ENCODE measurements at regions not wholly inside any gene's neighbourhood (a gene's known extent, or its start where the extent isn't known, plus 50 kb on each side); places are given as distances from the start of the nearest gene placed in this dataset.
"Not testable (repeated sequence)": the region's sequence is repeated elsewhere in the genome, so short reads cannot be mapped to it uniquely, and the experiment has no call there.

DNA sequence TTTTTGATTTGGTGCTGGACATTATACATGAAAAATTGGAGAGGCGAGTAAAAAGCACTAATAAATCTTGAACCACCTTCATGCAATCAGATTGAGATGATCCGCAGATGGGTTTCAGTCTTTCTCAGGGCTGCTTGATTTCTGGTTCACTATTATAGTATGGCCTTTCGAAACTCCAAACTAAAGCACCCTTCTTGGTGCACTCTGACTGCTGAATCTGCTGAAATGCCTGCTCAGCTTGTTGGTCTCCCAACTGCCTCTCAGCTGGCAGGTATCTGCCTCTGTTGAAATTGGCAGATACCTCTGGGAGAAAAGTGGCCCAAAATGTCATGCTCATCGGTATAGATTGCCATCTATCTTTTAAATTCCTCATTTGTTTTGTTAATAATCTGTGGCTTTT lies 102.5 kb upstream of the WIPF3 start:
- DNase-seq: not testable (repeated sequence)

DNA sequence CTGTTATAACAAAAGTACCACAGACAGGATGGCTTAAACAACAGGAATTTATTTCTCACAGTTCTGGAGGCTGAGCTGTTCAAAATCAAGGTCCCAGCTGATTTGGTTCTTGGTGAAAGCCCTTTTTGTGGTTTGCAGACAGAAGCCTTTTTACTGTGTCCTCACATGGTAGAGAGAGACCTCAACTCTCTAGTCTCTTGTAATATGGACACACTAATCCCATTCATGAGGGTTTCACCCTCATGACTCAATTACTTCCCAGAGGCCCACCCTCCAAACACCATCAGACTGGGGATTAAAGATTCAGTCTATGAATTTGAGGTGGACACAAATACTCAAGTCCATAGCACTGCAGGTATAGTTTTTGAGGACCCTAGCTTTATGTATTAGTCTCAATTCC lies 97.3 kb upstream of the WIPF3 start:
- DNase-seq: not testable (repeated sequence)

DNA sequence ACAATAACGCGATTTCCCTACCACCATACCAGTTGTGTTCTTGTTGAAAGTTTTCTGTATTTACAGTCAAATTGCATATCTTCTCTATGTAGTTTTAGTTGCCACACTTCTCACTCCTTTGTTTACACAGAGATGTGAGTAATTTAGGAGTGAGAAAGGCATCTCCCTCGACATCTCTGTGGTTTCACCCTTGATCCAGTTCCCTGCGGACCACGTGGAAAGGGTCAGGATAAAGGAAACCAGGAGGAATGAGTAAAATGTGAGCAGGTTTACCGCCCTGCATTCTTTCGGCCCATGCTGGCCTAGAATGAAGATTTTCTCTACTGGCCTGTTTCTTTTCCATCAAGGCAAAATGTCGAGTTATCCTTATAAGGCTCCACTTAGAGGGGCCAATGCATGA lies 83.2 kb upstream of the WIPF3 start:
- DNase-seq: not testable (repeated sequence)

DNA sequence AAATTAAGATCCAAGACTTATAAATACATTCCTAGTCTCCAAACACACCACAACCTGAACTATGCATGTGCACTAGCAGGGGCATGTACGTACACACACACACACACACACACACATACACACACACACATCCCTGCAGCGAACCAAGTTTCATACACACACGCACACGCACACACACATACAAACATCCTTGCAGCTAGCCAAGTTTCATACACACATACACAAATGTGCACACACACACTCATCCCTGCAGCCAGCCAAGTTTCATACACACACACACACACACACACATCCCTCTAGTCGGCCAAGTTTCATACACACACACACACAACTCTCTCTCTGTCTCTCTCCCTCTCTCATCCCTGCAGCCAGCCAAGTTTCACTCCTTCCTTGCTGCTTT lies 82.7 kb upstream of the WIPF3 start:
- no peak for DNase-seq

DNA sequence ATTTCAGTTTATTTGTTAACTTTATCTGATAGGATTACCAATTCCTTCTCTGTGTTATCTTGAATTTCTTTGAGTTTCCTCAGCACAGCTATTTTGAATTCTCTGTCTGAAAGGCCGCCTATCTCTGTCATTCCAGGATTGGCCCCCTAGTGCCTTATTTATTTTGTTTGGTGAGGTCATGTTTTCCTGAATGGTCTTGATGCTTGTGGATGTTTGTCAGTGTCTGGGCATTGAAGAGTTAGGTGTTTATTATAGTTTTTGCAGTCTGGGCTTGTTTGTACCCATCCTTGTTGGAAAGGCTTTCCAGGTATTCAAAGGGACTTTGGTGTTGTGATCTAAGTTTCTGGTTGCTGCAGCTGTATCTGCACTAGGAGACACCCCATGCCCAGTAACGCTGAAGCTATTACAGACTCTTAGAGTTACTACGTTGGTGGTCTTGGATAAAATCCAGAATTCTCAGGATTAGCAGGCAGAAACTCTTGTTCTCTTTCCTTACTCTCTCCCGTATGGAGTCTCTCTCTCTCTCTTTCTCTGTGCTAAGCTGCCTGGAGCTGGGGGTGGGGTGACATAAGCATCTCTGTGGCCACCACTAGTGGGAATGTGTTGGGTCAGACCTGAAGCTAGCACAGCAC lies 76.7 kb upstream of the WIPF3 start:
- not testable (repeated sequence) for DNase-seq

DNA sequence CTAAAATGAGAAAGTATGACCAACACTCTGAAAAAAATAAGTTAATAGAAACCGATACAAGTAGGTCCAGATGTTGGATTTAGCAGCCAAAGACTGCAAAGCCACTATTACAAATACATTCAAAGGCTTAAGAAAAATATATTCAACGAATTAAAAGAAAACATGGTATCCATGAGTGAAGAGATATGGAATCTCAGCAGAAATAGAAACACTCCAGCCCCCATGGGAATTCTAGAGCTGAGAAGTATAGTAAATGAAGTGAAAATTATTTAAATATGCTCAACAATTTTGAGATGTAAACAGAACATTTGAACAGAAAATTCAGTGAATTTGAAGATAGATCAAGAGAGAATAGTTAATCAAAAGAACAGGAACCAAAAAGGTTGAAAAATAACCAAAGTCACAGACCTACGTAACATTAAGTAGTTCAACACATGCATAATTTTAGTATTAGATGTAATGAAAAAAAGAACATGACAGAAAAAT lies 72.0 kb upstream of the WIPF3 start:
- no peak for DNase-seq

DNA sequence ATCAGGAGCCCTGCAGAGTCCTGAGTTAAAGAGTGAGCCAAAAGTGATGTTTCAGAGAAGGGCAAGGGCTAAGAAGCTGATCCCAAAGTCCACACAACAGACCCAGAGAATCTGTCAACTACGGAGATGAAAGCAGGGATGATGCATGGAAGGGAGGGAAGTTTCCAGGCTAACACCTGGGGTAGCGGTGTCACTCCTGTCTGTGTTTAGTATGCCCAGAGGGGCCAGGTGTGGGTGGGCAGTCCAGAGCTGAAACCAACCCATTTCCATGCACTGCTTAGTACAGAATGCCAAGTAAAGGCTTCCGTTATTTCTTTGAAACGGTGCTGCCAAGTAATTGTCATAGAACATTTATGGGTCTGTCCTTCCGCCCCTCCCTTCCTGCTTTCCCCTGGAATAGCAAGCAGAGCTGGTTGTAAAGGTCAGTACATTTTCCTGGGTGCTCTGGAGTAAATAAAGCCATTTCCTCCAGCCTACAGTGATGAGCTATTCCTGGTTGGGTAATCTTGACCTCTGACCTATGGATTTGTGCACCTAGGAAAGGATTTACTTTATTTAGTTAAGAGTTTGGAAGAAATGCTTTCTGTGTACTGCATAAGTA lies 58.6 kb upstream of the WIPF3 start:
- not testable (repeated sequence) for DNase-seq

DNA sequence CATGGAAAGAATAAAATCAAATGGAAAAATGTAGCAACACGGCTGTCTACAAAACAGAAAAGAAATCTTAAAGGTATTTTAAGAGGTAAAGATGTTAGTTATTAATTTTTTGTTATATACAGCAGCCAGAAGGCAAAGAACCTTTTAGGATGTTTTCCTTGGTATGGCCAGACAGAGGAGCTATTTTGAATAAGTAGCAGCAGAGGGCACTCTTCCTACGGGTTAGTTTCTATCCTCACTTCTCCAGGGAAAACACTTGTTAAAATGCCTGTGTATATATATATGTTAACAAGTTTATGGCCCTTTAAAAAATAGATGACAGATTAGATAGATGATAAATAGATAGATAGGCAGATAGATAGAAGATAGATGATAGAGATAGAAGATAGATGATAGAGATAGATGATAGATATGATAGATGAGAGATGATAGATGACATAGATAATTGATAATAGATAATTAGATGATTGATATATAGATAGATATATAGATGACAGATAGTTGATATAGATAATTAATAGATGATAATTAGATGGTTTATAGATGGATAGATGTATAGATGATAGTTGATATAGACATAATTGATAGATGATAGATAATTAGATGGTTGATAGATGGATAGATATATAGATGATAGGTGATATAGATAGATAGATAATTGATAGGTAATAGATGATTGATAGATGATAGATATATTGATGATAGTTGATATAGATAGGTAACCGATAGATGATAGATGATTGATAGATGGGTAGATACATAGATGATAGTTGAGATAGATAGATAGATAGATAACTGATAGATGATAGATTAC lies 57.8 kb upstream of the WIPF3 start:
- DNase-seq: no peak

DNA sequence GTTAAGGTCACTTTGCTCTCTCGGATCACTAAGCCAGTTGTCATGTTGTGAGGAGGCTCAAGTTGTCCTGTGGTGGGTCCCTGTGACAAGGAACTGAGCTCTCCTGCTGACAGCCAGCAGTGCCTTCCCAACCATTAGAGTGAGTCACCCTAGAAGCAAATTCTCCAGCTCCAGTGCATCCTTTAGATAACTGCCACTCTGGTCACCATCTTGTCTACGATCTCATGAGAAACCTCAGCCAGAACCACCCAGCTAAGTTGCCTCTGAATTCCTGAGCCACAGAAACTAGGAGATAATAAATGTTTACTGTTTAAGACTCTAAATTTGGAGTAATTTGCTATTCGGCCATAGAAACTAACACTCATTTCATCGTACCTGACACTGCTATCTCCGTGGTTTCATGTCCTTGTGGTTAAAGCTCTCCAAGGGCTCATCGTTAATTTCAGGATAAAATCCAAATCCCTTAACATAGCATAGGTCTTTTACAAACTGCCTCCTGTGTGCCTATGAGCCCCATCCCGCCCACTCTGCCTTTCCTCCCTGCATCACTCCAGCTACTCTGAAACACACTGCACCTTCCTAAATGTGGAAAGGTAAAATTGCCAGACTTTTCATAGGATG lies 56.5 kb upstream of the WIPF3 start:
- no peak for DNase-seq

DNA sequence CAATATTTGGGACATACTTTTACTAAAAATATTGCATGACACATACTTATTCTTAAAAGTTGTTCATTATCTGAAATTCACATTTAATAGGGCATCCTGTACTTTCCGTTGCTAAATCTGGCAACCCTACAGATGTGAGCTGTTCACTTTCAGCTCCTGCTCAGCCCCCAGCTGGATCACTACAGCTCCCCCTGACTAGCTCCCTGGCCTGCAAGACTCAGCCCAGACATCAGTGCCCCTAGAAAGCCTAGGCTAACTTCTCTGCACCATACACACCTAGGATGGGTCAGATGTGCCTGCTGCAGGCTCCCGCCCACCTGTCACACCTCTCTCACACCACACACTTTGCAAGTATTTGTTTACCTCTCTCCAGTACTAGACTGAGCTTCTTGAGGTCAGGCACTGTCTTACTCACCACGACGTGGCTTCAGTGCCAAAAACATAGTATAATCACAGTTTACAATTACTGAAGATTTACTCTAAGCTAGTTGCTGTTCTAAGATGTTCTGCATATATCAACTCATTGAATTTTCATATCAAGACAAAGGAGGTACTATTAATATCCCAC lies 55.9 kb upstream of the WIPF3 start:
- DNase-seq: not testable (repeated sequence)

DNA sequence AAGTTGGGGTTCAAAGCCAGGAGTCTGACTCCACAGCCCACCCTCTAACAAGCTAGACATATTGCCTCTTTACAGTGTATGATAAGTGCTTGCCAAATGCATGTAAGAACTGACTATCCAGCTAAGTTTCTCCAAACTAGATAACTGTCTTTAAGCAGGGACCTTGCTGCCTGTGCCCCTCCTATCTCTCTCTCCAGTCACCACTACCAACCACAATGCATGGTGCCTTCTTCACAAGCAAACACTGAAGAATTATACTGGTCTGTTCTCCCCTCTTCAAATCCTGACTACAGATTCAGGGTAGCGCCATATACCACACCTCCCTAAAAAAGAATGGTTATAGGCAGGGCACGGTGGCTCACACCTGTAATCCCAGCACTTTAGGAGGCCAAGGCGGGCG lies 55.3 kb upstream of the WIPF3 start:
- not testable (repeated sequence) for DNase-seq

DNA sequence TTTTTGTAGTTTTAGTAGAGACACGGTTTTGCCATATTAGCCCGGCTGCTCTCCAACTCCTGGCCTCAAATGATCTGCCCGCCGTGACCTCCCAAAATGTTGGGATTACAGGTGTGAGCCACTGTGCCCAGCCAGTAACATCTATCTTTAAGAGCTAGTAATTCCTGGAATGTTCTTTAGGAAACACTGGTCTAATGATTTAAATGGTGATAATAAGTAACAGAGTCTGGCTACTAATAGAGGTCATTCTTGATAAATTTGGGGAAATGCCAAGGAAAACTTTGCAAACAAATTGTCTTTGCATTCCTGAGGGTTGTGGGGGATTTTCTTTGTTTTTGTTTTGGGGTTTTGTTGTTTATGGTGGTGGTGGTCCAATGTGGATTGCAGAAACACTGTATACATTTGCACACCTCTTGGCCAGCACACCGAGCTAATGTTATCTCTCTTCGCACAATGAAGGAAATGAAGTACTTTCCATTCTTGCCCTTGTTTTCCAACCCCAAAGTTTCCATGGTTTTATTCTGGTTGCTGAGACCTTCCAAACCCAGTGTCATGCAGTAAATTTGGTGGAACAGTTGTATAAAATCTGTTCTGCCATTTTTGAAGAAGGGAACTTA lies 51.3 kb upstream of the WIPF3 start:
- DNase-seq: no peak

Data from NCI-H187 (cell line).